ENCODE measurements at regions not wholly inside any gene's neighbourhood (a gene's known extent, or its start where the extent isn't known, plus 50 kb on each side); places are given as distances from the start of the nearest gene placed in this dataset.

GRCh38 chrX:99761731-99762130 lies 648.3 kb downstream of the PCDH19 start:
- Histone ChIP-seq H4K8ac (ENCODE audit: low read depth in 2 of 2, low read length in 2 of 2) (no peak overlapping the region), H3K79me1 (ENCODE audit: low read depth in 1 of 2, low read length in 2 of 2) (no peaks in the 10 kb centered on the region), H4K20me1 (ENCODE audit: insufficient read depth, low read length) (no peaks in the 10 kb centered on the region), H3K4me3 (ENCODE audit: insufficient read depth, low read depth, low read length) (no peak overlapping the region), H3K36me3 (ENCODE audit: control insufficient read depth, insufficient read depth, low read length) (no peaks in the 10 kb centered on the region), H3K14ac (replicated peaks; ENCODE audit: low read depth, low read length) (no peak overlapping the region), H3K9ac (ENCODE audit: low read depth, low read length) (no peak overlapping the region), H2AFZ (replicated peaks; ENCODE audit: low read length, poor library complexity) (no peak overlapping the region), H3K4ac (ENCODE audit: low read depth, low read length) (no peak overlapping the region), H2BK120ac (ENCODE audit: low read depth, low read length) (no peak overlapping the region), H3K9me1 (ENCODE audit: insufficient read depth, low read length) (no peaks in the 10 kb centered on the region), H3K27ac (ENCODE audit: insufficient read depth, low read length) (no peak overlapping the region), H2BK15ac (ENCODE audit: low read depth, low read length) (no peak overlapping the region), H3K23ac (ENCODE audit: low read depth, low read length) (no peak overlapping the region), H2AK9ac (replicated peaks; ENCODE audit: low read depth, low read length, poor library complexity) (no peak overlapping the region), H3K27me3 (ENCODE audit: control insufficient read depth, insufficient read depth, low read length) (no peaks in the 10 kb centered on the region), H4K5ac (ENCODE audit: low read depth, low read length) (no peak overlapping the region), H2BK20ac (ENCODE audit: low read depth, low read length) (no peak overlapping the region), H3K4me1 (ENCODE audit: control insufficient read depth, insufficient read depth, low read length) (no peaks in the 10 kb centered on the region), H2BK5ac (ENCODE audit: low read depth, low read length, poor library complexity, severe bottlenecking) (no peak overlapping the region), H4K91ac (ENCODE audit: insufficient read depth, low read depth, low read length) (no peak overlapping the region), H3K56ac (ENCODE audit: extremely low read depth, insufficient read depth, low read length) (no peak overlapping the region), H3K18ac (ENCODE audit: low read depth, low read length) (no peak overlapping the region), H3K9me3 (ENCODE audit: control insufficient read depth, insufficient read depth, low read length) (peaks cover 7% of the 10 kb centered on the region), H2AK5ac (ENCODE audit: low read depth, low read length) (no peak overlapping the region), H3K4me2 (ENCODE audit: low read depth, low read length) (no peak overlapping the region)
- POLR2A ChIA-PET (ENCODE audit: unreplicated experiment) = no interaction called here
- TF ChIP-seq MAFK (IDR thresholded peaks at IDR 0.05; ENCODE audit: low read depth, low read length) (no peak), USF2 (IDR thresholded peaks at IDR 0.05; ENCODE audit: low read depth, low read length) (no peak), CHD1 (IDR thresholded peaks at IDR 0.05; ENCODE audit: low read depth, low read length) (no peak), NFE2L2 (IDR thresholded peaks at IDR 0.05; ENCODE audit: low read depth, low read length) (no peak), BHLHE40 (IDR thresholded peaks at IDR 0.05; ENCODE audit: low read depth, low read length) (no peak), RFX5 (IDR thresholded peaks at IDR 0.05; ENCODE audit: low read depth, low read length) (no peak), FOS (IDR thresholded peaks at IDR 0.05; ENCODE audit: low read depth, low read length) (no peak), MAZ (IDR thresholded peaks at IDR 0.05; ENCODE audit: borderline replicate concordance, low read depth, low read length) (no peak), MXI1 (IDR thresholded peaks at IDR 0.05; ENCODE audit: borderline replicate concordance, low read depth, low read length) (no peak), CTCF (conservative IDR thresholded peaks at IDR 0.05; ENCODE audit: low read depth, low read length) (no peak), CEBPB (IDR thresholded peaks at IDR 0.05; ENCODE audit: low read depth, low read length) (no peak), SMC3 (IDR thresholded peaks at IDR 0.05; ENCODE audit: low read depth, low read length) (no peak), RCOR1 (IDR thresholded peaks at IDR 0.05; ENCODE audit: insufficient replicate concordance, low read length) (no peak), RAD21 (IDR thresholded peaks at IDR 0.05; ENCODE audit: low read length) (no peak), POLR2A (IDR thresholded peaks at IDR 0.05; ENCODE audit: low read depth, low read length) (no peak)
- TF ChIP-seq, protein P1, sequence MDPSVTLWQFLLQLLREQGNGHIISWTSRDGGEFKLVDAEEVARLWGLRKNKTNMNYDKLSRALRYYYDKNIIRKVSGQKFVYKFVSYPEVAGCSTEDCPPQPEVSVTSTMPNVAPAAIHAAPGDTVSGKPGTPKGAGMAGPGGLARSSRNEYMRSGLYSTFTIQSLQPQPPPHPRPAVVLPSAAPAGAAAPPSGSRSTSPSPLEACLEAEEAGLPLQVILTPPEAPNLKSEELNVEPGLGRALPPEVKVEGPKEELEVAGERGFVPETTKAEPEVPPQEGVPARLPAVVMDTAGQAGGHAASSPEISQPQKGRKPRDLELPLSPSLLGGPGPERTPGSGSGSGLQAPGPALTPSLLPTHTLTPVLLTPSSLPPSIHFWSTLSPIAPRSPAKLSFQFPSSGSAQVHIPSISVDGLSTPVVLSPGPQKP (IDR thresholded peaks at IDR 0.05; ENCODE audit: borderline replicate concordance, low read depth, low read length) = no peak
- 60% methylated on average over 2 of the region's 3 CpGs; no CpG with 5 or more reads in 1 of the 2 experiments for WGBS, 2 experiments (ENCODE audit: extremely low coverage in 2 of 2, insufficient read length in 1 of 2)
- dilution Hi-C loops (cut with HindIII; ENCODE audit: low sequenced_read_pairs, unreplicated experiment) (no loop called here), in situ Hi-C loops (cut with MboI; ENCODE audit: low sequenced_read_pairs) (no loop called here), intact Hi-C loops (cut with micrococcal nuclease) (no loop called here)
- DNase-seq (no peak), ATAC-seq (ENCODE audit: low read depth) (no peak)
- CTCF ChIA-PET = no interaction called here
- no TSS peak for BruUV-seq (replicated peaks)

Data from IMR-90 (cell line).